H1 (cell line): ENCODE measurements at regions not wholly inside any gene's neighbourhood (a gene's known extent, or its start where the extent isn't known, plus 50 kb on each side); places are given as distances from the start of the nearest gene placed in this dataset.

Source experiments
- EP300 ChIP-seq, 2 experiments: IDR thresholded peaks; 1 replicate in 1 of 2; 2 replicates in 1 of 2; pipeline ENCODE4 v1.6.1; 2011 to 2012; ENCODE audit warnings: low read depth in 2 of 2, low read length in 2 of 2, mild to moderate bottlenecking in 2 of 2, borderline replicate concordance in 1 of 2, inconsistent platforms in 1 of 2, moderate library complexity in 1 of 2
- FOSL1 ChIP-seq: IDR thresholded peaks from 2 replicates; pipeline ENCODE4 v1.6.1; 2011; ENCODE audit warnings: mild to moderate bottlenecking, low read depth, low read length, moderate library complexity; ENCODE audit not compliant: insufficient read depth
- GABPA ChIP-seq: IDR thresholded peaks from 2 replicates; pipeline ENCODE4 v1.6.1; 2011; ENCODE audit warnings: mild to moderate bottlenecking, low read length, moderate library complexity, borderline replicate concordance; ENCODE audit not compliant: insufficient read depth
- HDAC2 ChIP-seq, 2 experiments: fragments of 300-600 bp in 1 of 2; sonication (generic) in 1 of 2; IDR thresholded peaks; 2 replicates each; pipeline ENCODE4 v1.6.1; 2011 to 2012; ENCODE audit warnings: low read depth in 2 of 2, low read length in 2 of 2, mild to moderate bottlenecking in 2 of 2, moderate library complexity in 2 of 2, borderline replicate concordance in 1 of 2, inconsistent platforms in 1 of 2
- JUND ChIP-seq: IDR thresholded peaks from 2 replicates; pipeline ENCODE4 v1.6.1; 2011; ENCODE audit warnings: mild to moderate bottlenecking, improper control_type of control experiment, low read length
- KDM4A ChIP-seq: IDR thresholded peaks from one replicate; pipeline ENCODE4 v1.7.1; 2012; ENCODE audit warnings: low read depth, mild to moderate bottlenecking, moderate library complexity, low read length, inconsistent platforms; ENCODE audit not compliant: severe bottlenecking
- MAFK ChIP-seq: IDR thresholded peaks from 2 replicates; pipeline ENCODE4 v1.6.1; 2012; ENCODE audit warnings: low read depth, mild to moderate bottlenecking, improper control_type of control experiment, low read length
- POU5F1 ChIP-seq: IDR thresholded peaks from 2 replicates; pipeline ENCODE4 v1.6.1; 2011; ENCODE audit warnings: low read depth, mild to moderate bottlenecking, low read length, moderate library complexity

DNA sequence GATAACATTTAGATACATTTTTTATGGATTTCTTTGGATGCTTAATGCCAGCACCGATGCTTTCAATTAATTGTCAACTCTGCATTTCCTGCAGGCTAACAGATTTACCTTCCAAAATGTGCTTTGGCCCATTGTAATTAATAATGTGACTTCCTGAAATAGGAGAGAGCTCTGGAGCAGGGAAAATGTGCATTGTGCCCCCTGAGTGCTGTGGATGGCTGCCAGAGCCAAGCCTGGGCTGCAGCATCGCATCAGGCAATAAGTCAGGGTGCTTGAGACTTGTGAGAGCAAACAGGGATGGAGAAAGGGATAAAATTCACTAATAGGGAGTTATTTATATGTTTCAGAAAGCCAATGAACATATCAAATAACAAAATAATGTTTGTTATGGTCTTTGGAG lies 133.8 kb downstream of the MOBP start (continued):
- TF ChIP-seq GABPA (no peak), HDAC2 (IDR thresholded peaks at IDR 0.05; ENCODE audit: borderline replicate concordance in 1 of 2, low read depth in 2 of 2, low read length in 2 of 2) (no peak), JUND (no peak), EP300 (IDR thresholded peaks at IDR 0.05; ENCODE audit: borderline replicate concordance in 1 of 2, low read depth in 2 of 2, low read length in 2 of 2) (no peak), FOSL1 (no peak), POU5F1 (no peak), KDM4A (no peak), MAFK (no peak)
